Stomach (tissue), 4 donors: ENCODE measurements at regions not wholly inside any gene's neighbourhood (a gene's known extent, or its start where the extent isn't known, plus 50 kb on each side); places are given as distances from the start of the nearest gene placed in this dataset.

Source experiments
- CTCF ChIP-seq, 7 experiments: fragments of 450-650 bp in 4 of 7; fragments of 200-600 bp in 3 of 7; sonication (generic) in 3 of 7; IDR thresholded peaks; one replicate each; pipeline ENCODE4 v1.5.1; 2016 to 2019; ENCODE audit warnings: antibody characterized with exemption in 7 of 7, control low read depth in 2 of 7, mild to moderate bottlenecking in 1 of 7
- POLR2A ChIP-seq, 4 donors: fragments of 450-650 bp; IDR thresholded peaks; one replicate each; pipeline ENCODE4 v1.6.1; 2016; ENCODE audit warnings: antibody characterized with exemption in 4 of 4, control low read depth in 2 of 4, mild to moderate bottlenecking in 1 of 4, moderate library complexity in 1 of 4
- POLR2AphosphoS5 ChIP-seq, 3 donors: sonication (generic); formaldehyde crosslinking; IDR thresholded peaks; one replicate each; pipeline ENCODE4 v1.6.1; 2016; ENCODE audit warnings: antibody characterized with exemption in 3 of 3

- TF ChIP-seq CTCF (IDR thresholded peaks at IDR 0.05) (no peak), POLR2A (IDR thresholded peaks at IDR 0.05) (no peak), POLR2AphosphoS5 (IDR thresholded peaks at IDR 0.05) (no peak)
Observed at GRCh38 chr6:10223841-10224240, 191.0 kb downstream of the TFAP2A start.
